Stimulated activated CD8-positive, alpha-beta memory T cell treated with anti-CD3 and anti-CD28 coated beads, Interleukin-4, amount 100 ng/mL, for 48 hours (primary cell): ENCODE measurements at regions not wholly inside any gene's neighbourhood (a gene's known extent, or its start where the extent isn't known, plus 50 kb on each side); places are given as distances from the start of the nearest gene placed in this dataset.

ENCODE experiments used
- DNase-seq: peaks from one replicate; pipeline ENCODE4 v3.0.0-alpha.2; 2020

DNA sequence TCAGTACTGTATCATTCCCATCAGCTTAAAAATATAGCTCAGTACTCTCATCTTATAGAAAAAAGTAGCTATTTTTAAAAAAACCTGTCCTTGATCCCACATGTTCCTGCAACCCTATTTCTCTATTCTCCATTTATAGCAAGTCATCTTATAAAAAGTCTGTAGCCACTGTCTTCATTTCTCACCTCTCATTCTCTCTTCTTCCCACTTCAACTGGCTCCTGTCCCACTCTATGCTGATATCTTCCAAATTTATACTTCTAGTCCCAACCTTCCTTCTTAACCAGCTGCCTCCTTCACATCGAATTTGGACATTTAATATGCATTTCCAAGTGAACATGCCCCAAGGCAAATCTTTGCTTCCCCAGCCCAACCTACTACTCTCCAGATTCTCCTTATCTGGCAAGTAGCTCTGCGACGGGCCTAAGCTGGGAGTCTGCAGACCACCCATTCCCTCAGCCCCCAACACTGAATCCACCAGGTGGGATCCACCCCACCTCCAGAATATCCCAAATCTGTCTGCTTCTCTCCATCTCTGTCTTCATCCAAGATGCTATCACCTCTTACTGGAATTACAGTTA is 52.0 kb upstream of the TANC2 start:
- no peak for DNase-seq

DNA sequence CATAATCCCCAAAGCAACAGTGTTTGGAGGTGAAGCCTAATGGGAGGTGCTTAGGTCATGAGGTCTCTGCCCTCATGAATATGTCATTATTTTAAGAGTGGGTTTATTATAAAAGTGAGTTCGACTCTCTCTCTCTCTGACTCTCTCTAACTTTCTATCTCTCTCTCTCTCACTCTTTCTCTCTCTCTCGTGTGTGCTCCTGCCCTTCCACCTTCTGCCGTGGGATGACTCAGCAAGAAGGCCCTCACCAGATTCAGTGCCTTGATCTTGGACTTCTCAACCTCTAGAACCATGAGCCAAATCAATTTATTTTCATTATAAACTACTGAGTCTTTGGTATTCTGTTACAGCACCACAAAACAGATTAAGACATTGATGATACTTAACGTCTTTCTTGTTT is 53.7 kb upstream of the TANC2 start:
- DNase-seq: no peak

DNA sequence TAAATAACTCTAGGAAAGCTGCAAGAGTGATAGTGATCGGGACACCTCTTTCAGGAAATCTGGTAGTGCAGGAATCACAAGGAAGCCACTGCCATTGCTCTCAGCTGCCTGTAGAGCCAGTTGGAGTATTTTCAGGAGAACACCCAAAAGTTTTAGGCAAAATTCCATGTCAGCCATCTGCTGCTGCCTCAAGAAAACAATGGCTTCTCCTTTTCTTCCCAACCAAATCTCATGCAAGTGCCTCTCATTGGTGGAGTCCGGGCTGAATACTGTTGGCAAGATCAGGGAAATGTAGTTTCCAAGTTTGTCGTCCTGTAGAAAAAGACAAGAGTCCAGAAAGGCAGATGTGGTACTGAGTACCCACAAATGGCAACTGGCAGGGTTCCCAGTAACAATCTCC is 54.9 kb upstream of the TANC2 start:
- no peak for DNase-seq

GRCh38 chr17:62910277-62910676 is 55.8 kb upstream of the TANC2 start:
- no peak for DNase-seq

DNA sequence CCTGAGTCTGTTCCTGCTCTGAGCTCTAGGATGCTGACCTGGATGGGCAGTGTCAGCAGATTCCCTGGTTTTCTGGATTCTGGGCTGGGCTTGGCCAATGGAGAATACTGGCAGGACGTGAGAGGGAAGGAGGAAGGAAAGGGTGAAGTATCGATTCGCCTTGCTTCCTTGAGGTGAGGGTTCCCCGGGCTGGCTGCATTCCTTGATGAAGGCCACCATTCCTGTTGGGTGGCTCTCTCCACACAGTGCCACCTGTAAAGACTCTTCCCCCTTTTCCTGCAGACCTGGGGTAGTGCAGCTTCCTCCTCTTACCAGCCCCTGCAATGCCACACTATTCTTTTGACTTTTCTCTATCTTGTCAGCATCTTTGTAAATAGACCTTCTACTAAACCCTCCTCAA is 58.1 kb upstream of the TANC2 start:
- no peak for DNase-seq

DNA sequence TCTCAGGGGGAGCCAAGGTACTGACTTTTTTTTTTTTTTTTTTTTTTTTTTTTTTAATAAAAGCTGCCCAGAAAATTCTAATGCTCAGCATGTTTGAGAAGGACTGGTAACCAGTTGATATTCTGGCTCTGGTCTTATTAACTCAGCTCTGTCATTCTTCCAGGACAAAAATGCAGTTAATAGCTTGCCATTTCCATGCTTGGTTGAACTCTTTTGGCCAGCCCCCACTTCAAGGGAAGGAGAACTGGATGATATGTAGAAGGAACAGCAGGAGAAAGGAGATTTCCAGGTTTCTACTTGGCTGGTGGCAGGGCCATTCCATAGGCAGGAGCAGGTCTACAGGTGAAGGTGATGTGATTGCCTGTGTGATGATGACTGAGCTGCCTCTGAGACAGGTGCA is 59.2 kb upstream of the TANC2 start:
- DNase-seq: no peak

GRCh38 chr17:62905233-62905632 is 60.8 kb upstream of the TANC2 start:
- no peak for DNase-seq

GRCh38 chr17:62902531-62903220 is 63.4 kb upstream of the TANC2 start:
- no peak for DNase-seq

- DNase-seq: no peak
Measured at GRCh38 chr17:62901544-62901943, 64.5 kb upstream of the TANC2 start.

DNA sequence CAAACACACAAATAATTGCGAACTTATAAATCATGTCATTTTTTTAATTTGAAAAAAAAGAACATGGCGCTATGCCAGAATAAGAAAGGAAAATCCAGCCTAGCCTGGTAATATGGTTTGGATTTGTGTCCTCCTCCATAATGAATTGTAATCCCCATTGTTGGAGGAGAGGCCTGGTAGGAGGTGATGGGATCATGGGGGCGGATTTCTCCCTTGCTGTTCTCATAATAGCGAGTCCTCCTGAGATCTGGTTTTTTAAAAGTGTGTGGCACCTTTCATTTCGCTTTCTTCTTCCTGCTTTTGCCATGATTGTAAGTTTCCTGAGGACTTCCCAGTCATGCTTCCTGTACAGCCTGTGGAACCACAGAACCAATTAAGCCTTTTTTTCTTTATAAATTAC is 65.9 kb upstream of the TANC2 start:
- no peak for DNase-seq

- no peak for DNase-seq
Measured at GRCh38 chr17:62899361-62899760, 66.7 kb upstream of the TANC2 start.

DNA sequence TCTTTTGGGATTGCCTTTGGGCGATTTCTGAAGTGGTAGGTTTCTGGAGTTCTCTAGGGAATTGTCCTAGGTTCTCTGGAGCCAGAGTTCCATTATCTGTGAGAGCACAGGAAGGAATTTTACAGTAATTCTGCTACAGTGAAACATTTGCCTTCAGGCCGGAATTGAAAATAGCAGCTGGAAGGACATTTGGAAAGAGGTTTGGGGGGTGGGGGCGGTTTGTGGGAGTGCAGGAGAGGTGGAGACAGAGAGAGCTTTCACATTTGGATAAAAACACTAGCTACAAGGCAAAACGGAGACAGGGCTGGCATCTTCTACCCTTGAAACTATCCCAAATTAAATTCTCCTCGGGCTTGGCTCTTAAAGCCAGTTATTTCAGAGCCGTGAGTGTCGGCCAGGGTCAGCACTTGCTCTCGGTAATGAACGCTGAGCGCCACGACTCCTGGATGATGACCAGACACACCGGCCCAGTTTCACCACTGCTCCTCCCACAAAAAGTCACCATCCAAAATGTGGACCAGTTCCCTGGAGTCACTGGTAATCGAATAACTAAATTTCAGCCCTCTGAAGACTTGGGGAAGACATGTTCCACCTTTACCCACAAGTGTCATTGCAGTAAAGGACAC is 67.7 kb upstream of the TANC2 start:
- no peak for DNase-seq

- no peak for DNase-seq
Measured at GRCh38 chr17:62897706-62898105, 68.3 kb upstream of the TANC2 start.

DNA sequence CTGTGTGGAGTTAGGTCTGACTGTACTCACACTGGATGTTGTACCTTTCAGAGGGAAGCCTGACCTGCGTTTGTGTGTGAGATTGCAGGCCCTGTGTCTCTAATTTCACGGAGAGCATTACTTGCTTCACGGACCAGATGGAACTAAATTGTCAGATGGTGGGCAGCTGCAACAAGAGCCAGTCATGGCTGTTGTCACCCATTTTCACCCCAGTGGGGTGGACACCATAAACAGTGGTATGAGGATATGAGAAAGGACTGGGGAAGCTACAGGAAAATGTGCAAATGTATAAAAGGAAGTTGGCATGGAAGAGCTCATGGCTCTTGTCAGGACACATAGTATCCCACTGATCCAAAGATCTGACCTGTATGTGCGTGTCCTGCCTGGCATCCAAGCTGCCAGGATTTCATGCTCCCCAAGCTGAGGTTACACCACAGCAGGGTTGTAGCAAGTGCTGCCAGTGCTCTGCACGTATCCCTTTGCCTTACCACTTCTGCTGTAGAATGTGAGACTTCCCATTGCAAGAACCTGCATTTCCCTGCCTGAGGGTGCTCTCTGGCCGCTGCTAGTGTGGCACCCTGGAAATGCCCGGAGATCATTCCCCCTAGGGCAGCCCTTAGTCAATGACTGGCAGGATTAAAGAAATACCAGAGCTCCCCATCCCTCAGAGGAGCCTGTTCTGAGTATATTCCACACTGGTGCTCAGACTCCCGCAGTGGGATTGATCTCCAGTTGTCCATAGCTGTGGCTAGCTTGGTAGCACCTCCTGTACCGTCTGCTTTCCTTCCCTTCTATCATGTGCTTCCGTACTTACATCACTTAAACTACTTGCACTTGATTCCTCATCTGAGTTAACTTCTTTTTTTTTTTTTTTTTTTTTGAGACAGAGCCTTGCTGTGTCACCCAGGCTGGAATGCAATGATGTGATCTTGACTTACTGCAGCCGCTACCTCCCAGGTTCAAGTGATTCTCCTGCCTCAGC is 70.4 kb upstream of the TANC2 start:
- DNase-seq: no peak

DNA sequence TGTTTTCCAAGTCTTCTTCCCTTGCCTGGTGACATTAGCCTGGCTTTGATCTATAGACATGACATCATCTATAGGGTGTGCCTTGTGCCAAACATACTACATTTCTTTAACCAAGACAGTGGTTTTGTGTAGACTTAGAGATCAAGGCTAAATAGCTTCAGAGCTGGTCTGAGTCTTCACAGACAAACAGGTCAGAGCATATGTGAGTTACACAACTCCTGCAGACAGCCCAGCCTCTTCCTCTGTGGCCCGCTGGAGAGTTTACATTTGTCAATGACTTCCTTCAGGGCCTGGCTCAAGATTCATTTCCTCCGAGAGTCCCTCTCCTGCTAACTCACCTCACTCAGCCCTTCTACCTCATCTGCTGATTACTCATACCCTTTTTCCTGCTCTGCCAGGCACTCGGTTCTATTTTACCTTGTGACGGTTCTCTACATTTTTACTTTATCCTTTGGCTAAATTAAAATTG is 73.1 kb upstream of the TANC2 start:
- DNase-seq: peak; percentile 29

DNA sequence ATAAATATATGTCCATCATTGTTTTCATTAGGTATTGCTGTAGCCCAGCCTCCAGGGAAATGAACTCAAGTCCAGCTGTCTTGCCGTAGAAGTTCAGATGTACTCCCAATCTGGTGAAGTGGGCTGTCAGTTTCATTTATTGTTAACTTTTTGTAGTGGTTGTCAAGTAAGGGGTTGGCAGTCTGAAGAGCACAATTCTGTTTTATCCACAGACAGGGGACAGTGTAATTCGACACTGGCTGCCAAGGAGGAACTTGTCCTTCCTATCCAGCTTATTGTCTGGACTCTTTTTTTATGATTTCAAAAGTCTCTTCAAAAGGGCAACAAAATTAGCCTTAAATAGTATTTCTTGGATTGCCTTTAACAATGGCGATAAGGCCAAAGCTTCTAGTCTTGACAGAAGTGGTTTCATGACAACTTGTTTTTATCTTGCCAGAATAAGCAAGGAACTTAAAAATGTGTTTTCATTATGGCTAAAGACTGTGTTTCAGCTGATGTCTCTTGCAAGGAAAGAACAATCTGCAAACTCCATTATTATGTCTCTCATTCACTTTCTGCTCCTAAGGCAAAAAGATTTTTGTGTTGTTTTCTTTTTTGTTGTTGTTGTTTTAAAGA is 73.9 kb upstream of the TANC2 start:
- DNase-seq: no peak

DNA sequence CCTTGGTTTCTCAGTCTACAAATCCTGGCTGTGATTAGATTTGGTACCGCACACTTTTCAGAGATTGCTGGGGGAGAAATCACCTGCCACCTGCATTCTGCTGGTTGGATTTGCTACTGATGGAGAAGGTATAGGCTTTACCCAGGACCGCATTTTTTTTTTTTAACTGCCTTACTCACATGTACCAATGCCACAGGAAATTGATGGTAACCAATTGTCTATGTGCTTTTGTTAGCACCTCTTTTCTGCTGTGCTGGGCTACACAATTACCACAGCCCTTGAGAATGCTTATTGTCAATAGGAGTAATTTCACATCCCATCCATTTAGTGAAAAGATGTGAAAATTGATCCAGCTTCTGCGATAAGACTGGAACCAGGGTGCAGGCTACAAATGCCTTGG is 74.4 kb upstream of the TANC2 start:
- DNase-seq: no peak

GRCh38 chr17:62888765-62889164 is 77.3 kb upstream of the TANC2 start:
- no peak for DNase-seq

DNA sequence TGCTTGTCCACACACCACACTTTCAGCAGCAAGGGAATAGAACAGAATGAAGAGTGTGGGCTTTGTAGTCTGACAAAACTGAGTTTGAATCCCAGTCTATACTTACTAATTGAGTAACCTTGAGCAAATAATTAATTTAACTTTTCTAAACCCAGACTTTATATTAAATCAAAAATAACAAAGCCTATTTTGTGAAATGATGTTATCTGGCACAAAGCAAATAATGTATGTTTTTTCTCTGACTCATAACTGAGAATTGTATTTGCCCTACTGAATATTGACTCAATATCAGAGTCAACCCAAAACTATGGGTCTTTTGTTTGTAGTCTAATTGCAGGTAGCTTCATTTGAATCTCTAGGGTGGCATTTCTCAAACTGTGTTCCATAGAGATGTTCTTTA is 77.9 kb upstream of the TANC2 start:
- DNase-seq: no peak

DNA sequence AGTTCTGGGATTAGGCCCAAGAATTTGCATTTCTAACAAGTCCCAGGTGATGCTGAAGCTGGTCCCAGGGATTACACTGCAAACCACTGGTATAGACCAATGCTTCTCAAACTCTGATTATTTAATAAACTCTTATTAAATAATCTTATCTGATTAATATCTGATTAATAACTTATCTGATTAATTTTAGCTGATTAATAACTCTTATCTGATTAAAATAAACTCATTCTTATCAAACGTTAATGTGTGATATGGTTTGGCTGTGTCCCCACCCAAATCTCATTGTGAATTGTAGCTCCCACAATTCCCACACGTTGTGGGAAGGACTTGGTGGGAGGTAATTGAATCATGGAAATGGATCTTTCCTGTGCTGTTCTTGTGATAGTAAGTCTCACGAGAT is 78.6 kb upstream of the TANC2 start:
- no peak for DNase-seq

GRCh38 chr17:62884781-62885180 is 76.7 kb upstream of the MARCHF10 start:
- no peak for DNase-seq

- no peak for DNase-seq
Measured at GRCh38 chr17:62882878-62883277, 74.8 kb upstream of the MARCHF10 start.

- no peak for DNase-seq
Measured at GRCh38 chr17:62882284-62882683, 74.2 kb upstream of the MARCHF10 start.
